Fibroblast of the conjunctiva (primary cell): ENCODE measurements at regions not wholly inside any gene's neighbourhood (a gene's known extent, or its start where the extent isn't known, plus 50 kb on each side); places are given as distances from the start of the nearest gene placed in this dataset.
A peak's percentile ranks its signal among the peaks of the same experiment; 100 is the strongest.

ENCODE experiments used
- DNase-seq: peaks from one replicate; pipeline ENCODE4 v3.0.0-alpha.2; 2010; ENCODE audit warnings: low read depth

DNA sequence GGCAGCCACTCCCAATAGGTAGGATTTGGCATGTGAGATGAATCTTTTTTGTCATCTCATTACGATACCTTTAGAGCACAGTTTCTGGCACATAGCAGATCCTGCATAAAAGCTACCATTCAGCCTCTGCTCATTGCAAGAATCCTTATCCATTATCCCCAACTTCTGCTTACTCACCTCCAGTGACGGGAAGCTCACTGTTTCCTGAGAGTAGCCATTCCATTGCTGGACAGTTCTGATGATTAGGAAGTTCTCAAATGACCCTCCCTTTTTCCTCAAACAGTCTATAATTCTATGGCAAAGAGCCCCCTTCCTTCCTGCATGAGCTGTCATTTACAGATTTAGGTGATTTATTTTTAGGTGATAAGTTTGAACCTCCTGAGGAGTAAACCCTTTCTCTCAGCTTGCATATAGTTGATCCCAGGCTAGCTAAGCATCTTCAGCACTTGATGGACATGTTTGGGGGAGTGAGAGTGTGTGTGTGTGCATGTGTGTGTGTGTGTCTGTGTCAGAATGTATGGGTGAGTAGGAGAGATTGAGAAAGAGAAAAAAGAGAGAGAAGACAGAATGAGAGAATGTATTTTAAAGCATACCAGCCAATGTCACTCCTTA, 109.7 kb downstream of the LSM3 start:
- DNase-seq: no peak

DNA sequence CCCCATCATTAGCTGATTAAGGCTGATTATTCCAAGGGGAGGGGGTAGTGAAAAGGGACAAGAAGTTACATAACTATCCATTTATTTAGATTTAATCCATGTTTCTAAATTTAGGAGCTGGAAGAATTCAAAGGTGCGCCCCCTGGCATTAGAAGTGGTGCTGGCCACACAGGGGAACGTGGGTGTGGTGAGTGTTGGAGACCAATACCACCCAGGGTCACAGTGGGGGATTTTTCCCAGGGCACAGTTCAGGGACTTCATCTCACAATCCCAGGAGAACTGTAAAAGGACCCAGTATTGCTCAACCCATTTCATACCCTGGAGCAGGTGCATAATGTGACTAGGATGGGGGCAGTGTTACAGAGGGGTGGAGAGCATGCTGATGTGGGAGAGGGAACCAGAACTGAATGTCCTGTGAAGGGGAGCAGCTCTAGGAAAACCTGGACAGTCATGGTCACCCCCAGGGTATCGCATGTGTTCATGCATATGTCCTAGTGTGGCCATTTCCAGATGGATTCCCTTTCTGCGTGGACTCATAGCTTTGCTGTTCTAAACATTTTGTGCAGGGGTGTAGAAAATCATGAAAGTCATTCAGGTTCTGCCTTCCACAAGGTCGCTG, 110.3 kb downstream of the LSM3 start:
- no peak for DNase-seq

DNA sequence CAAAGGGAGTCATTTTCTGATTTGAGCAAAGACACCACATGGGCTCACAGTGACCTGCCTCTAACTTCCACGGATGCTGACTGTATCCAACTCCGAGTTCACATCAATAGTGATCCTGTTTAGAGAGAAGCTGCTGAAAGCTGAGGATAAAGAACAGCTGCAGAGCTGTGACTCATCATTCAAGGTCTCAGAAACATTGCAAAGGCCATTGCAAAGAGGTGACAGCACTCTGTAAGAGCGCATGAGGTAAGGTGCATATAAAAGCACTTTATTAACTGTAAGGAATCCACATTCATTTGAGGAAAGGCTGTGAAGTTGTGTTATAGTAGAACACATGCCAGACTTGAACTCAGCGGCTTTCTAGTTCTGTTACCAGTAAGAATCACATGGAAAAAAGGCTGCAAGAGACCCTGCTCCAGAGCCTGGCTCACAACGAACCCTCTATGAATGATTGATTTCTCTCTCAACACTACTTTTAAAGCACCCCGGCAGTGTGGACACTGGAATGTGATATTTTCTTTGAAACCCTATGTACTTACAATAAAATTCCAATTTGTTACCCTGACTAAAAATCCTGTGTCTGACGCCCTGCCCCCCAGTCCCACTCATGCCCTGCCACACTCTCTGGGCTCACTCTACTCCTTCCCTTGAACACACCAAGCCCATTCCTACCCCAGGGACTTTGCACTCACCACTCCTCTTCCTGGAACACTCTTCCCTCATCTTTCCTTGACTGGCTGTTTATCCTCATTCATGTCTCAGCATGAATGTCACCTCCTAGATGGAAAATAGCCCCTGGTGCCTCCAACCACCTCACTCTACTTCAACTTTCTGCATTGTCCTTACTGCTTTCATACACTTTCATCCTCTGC, 111.2 kb downstream of the LSM3 start:
- peak; percentile 42 for DNase-seq

DNA sequence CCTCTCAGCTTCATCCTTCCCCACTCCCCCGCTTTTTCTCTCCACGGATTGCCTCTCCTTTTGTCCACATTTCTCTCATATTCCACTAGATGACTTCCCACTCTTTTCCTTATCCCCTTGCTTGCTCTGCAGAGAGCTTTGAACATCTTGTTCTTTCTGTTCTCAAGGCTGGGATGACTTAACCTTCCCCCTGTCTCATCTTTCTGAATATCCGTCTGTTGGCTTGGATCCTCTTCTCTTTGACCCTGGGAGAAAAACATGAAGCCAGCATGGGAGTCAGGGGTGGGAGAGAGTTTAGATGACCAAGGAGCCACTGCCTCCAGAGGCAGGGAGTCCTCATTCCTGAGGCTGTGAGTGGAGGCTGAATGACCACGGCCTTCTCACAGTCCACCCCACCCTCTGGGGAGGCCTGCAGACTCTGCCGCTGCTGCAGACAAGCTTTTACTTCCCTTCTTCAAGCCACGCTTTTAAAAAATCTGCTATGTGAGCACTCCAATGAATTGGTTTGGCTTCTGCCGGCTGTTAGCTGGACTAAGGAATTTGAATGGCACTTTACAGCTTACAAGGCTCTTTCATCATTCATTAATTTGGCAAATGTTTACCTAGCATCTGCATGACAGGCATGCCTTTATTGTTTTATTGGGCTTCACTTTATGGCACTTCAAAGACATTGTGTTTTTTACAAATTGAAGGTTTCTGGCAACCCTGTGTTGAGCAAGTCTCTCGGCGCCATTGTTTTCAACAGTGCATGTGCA, 111.6 kb upstream of the SLC6A6 start:
- no peak for DNase-seq

DNA sequence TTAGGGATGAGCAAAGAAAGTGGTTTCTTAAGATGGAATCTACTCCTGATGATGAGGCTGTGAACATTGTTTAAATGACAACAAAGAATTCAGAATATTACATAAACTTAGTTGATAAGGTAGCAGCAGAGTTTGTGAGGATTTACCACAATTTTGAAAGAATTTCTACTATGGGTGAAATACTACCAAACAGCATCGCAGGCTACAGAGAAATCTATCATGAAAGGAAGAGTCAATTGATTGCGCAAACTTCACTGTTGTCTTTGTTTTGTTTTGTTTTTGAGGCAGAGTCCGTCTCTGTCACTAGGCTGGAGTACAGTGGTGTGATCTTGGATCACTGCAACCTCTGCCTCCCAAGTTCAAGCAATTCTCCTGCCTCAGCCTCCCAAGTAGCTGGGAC, 107.4 kb upstream of the SLC6A6 start:
- DNase-seq: no peak

DNA sequence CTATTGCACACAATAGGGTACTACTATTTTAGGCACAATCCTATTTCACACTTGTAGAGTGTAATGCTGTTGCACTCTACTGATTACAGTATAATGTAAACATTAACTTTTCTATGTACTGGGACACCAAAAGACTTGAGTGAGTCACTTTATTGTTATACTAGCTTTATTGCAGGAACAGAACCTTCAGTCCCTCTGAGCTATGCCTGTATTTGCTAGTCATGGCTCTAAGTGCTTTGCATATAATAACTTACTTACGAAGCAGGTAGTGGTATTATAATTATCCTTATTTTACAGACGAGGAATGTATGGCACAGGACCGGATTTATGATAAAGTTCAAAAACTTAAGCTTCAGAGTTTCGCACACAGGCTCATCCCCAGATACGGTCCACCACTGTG, 106.6 kb upstream of the SLC6A6 start:
- no peak for DNase-seq

DNA sequence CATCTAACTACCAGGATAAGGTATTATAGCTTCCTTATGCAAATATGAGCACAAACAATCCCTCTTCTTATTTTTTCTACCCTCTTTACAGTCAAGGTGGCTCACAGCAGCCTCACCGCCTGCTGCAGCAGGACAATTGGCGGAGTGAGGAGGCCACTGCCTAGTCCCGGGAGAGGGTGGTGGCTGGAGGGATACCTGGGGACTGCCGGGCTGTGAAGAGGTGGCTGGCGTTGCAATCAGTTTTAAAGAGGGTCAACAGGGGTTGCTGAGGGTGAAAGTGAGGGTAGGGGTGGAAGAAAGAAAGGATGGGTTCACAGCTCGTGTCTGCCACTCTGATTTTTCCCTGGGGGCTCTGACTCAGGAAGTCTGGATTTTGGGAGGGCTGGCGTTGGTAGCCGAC, 105.1 kb upstream of the SLC6A6 start:
- no peak for DNase-seq

DNA sequence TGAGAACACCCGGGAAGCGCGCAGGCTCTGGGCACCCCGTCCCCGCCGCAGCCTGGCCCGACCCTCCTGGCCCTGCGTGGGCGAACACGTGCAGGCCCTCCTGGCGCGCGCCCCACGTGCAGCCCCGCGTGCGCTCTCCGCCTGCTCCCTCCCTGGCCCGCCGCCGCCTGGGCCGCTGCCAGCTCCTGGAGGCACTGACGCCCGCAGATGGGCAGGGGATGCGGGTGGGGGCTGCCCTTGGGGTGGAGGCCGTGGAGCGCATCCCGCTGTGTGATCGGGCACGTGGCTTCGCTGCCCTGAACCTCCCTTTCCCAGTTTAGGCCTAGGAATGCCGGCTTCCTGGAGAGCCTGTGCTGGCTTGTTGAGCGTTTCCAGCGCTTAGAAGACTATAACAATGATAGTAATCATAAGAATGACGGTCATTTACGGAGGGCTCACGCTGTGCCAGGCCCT, 104.6 kb upstream of the SLC6A6 start:
- no peak for DNase-seq

DNA sequence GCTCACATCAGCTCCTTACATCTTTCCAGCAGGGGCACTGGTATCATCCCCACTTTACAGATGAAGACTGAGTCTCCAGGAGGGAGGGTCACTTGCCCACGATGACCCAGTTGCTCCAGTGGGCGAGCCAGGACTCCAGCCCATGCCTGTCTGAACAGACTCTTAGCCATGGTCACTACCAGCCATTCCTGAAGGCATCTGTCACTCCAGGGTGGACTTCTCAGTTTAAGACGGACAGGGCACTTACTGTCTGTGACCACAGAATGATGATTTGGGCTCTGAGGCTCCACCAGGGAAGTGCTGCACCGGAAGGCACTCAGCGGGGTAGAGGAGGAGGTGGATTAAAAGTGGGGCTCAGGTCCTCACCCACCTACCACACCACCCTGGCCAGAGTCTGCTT, 104.0 kb upstream of the SLC6A6 start:
- DNase-seq: no peak

DNA sequence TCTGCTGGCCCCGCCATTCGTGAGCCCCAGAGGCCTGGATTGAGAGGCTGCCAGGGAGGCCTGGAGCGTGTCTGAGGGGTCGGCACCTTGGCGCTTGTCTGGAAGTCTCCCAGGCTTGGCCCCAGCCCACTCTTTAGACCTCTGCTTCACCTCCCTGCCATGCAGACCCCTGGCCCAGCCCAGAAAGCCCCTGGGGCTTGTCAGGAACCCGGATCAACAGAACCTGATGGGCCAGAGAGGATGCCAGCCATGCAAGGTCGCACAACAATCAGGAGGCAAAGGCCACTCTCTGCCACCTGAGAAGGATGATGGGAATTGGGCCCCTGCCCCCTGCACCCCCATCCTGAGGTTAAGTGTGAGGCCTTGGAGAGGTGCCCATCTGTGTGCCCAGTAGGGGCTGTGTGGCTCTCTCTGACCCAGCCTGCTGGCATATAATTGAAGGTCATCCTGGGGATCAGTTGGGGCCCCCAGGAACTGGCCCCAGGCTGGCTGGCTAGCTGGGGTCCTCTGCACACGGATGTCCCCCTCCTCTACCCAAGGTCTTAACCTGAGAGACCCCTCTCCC, 103.3 kb upstream of the SLC6A6 start:
- DNase-seq: no peak

DNA sequence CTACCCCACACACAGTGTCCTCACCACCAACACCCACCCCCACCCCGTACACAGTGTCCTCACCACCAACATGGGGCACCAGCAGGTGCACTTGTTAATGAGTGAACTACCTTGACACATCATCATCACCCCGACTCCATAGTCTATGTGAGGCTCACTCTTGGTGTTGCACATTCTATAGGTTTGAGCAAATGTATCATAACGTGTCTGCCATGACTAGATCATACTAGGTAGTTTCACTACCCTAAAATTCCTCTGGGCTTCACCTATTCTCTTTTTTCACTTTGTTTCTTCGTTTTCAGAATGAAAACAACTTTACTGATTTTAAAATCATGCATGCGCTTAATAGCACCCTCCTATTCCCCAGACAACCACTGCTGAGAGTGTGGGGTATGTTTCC, 102.6 kb upstream of the SLC6A6 start:
- DNase-seq: no peak

DNA sequence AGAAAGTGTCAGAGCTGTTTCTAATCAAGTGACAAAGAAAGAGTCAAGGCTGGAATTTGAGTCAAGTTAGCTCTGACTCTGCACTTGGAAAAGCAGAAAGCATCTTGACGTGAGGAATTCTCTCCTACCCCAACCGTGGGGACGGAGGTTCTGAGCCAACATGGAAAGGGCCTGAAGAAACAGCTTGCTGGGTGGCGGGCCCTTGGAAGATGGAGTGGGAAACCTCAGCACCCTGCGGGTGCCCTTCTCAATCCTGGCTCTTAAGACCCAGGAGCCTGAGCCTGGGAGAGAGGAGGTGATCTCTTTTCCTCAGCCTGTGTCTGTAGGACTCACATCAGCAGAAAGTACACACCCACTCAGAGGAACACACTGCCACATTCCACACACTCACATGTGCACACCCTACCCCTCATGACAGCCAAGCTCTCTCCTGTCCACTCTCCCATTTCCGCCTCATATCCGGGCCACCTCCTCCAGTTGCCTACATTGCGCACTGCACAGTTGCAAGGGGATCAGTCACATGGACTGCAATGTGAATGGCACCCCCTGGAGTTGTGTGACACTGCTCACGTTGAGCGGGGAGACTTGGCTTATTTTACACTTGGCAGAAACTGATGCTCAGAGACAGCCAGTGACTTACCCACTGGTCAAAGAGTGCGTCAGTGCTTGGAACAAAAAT, 101.5 kb upstream of the SLC6A6 start:
- no peak for DNase-seq

DNA sequence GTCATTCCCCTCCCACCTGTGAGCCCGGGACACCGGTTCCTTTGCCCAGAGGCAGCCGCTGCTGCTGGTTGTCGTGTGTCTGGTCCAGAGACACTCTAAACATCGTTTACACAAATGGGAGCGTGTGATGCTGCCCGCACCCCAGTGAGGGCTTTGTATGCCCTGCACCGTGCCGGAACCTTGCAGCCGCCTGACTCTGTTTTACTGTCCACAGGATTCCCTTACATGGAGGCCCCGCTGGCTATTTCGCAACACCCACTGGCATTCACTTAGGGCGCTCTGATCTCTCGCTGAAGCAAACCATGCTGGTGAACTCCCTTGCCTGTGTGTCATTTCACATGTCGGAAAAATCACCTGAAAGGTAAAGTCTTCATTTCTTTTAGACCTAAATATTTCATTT, 100.8 kb upstream of the SLC6A6 start:
- DNase-seq: no peak

DNA sequence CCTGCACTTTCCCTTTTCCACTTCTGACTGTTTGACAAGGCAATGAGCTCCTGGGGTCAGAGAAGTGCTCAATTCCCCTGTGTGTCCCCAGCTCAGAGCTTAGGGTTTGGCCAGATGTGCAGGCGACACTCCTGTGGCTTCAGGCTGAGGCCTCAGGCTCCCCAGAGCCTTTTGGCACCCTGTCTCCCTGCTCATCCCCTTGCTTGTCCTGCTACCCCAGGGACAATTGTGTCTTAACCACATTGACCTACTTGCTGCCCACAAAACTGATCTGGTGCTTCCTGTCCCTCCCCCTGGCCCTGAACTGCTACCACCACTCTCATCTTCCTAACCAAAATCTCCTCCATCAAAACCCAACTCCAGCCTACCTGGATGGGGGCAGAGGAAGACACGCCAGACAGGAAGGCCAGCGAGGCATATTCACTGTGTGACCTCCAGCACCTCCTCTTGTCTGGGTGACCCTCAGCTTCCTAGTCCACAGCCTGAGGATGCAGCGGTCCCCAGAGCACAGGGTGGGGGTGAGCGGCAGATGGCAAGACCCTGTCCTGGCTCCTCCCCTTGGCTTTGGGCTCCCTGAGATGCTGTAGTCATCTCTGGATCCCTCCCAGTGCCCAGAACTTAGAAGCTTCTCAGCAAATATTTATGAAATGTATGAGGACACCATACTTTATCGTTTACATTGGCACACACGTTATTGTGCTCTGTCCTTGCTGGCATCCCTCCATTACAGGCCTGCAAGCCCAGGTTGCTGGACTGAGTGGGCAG, 98.9 kb upstream of the SLC6A6 start:
- DNase-seq: no peak

DNA sequence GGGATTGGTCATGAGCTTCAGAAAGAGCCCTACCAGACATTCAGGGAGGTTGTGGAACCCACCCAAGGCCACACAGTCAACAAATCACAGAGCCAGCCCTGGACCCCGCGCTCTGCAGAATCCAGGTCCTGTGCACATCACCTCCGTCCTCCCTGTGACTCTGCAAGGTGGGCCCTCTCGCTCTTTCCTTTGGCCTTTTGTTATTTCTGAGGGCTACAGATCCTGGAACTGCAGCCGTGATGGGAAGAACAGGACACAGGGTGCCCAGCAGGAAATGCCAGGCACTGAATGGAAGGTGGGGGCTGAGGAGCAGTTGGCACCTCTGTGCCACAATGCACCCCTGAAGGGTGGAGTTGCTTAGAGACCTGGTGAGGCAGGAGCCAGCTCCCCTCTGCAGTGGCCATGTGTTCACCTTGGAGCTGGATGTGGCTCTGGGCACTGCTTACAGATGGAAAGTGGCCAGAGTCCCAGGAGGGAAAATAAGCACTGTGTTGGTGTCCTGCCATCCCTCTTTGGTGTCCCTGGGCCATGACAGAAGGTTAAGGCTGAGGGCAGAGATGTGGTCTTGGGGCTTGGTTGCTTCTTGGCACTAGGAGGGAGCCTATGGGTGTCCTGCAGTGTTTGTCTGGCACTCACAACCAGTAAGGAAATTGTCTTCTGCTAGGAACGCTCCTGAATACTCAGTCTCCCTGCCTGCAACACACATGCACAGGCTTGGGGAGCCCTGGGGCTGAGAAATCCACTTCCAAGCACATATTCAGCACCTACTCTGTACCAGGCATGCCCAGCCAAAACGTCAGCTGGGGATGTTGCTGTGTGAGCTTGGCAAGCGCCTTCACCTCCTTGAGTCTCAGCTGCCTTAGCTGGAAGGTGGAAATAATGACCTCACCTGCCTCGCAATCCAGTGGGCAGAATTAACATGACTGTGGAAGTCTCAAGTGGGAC, 98.0 kb upstream of the SLC6A6 start:
- no peak for DNase-seq

DNA sequence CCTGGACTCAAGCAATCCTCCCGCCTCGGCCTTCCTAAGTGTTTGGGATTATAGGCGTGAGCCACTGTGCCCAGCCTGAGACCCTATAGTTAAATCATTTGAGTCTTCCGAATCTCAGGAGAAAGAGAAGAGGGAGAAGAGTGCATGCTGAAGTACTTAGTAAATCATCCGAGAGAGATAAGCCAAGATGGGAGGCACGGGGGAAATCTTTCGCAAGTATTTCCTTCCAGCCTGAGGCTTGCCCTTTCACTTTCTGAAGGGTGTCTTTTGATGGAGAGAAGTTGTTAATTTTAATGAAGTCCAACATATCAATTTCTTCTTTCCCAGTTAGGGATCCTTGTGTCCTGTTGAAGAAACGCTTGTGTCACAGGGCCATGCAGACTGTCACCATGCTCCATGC, 97.1 kb upstream of the SLC6A6 start:
- no peak for DNase-seq

DNA sequence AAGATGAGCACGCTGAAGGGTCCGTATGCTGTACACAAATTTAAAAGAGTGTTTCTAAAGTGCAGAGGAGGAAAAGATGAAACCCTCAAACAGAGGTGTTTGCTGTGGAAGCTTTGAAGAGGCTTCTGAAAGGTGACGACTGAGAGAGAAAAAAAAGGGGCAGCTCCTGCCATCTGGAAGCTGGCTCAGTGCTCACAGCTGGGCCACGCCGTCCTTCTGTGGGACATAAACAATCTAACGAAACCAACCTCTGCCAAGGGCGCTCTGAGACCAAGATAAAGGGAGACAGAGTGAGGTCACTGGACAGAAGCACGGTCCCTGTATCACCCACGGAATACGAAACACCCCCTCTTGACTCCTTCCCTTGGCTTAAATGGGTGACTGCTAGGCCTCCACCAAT, 96.3 kb upstream of the SLC6A6 start:
- DNase-seq: no peak

DNA sequence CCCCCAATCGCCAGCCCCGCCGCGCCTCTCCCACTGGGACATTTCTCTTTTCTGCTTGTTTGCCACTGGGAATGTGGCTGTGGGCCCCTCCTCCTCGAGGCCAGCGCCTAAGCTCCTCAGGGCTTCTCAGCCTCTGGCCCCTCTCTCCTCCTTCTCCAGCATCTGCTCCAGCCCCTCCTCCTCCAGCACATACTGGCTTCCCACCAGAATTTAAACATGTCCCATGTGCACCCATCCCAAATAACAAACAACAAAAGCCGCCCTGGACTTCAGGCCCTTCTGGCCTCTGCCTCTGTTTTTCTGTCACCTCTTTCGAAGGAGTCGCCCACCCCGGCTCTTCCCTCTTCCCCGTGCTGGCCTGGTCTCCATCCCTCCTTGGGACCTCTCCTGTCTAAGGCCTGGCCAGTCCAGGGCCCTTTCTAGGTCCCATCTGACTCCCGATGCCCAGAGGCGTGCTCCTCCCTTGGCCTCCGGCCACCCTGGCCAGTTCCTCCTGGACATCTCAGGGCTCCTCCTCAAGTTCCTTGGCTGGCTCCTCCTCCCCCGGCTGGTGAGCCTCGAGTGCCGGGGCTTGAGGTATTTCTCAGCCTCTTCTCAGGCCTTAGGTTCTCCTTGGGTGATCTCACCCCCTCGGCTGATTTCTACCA, 94.6 kb upstream of the SLC6A6 start:
- no peak for DNase-seq

DNA sequence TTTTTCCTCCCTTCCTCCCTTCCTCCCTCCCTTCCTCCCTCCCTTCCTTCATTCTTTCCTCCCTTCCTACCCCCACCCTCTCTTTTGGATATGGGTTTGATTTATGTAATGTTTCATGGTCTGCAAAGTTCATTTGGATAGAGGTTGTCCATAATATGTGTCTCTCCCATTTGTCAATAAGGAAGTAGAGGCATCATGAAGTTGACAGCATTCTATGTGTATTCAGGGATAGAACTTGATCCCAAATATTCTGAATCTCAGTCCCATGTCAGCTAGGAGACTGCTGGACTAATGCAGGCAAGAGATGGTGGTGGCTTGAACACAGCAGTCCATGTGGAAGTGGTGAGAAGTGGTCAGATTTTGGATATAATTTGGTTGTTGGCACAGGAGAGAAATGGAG, 90.7 kb upstream of the SLC6A6 start:
- no peak for DNase-seq
